ENCODE measurements at regions not wholly inside any gene's neighbourhood (a gene's known extent, or its start where the extent isn't known, plus 50 kb on each side); places are given as distances from the start of the nearest gene placed in this dataset.
"Not testable (repeated sequence)": the region's sequence is repeated elsewhere in the genome, so short reads cannot be mapped to it uniquely, and the experiment has no call there.

GRCh38 chr5:173496129-173496882 is 120.1 kb downstream of the BOD1 start:
- no peak for DNase-seq (ENCODE audit: low read depth in 2 of 2)

GRCh38 chr5:173495225-173495904 is 121.1 kb downstream of the BOD1 start:
- DNase-seq (ENCODE audit: low read depth in 2 of 2): peak in 1 of 2 donors; percentile 3

GRCh38 chr5:173494446-173494845 is 122.0 kb downstream of the BOD1 start:
- DNase-seq (ENCODE audit: low read depth in 2 of 2): no peak

- DNase-seq (ENCODE audit: low read depth in 2 of 2): no peak
Measured at GRCh38 chr5:173493846-173494245, 122.6 kb downstream of the BOD1 start.

- DNase-seq (ENCODE audit: low read depth in 2 of 2): no peak
Measured at GRCh38 chr5:173493040-173493439, 123.4 kb downstream of the BOD1 start.

GRCh38 chr5:173490681-173491080 is 125.8 kb downstream of the BOD1 start:
- DNase-seq (ENCODE audit: low read depth in 2 of 2): no peak

GRCh38 chr5:173488144-173488543 is 128.3 kb downstream of the BOD1 start:
- no peak for DNase-seq (ENCODE audit: low read depth in 2 of 2)

- DNase-seq (ENCODE audit: low read depth in 2 of 2): no peak
Measured at GRCh38 chr5:173487300-173487699, 129.2 kb downstream of the BOD1 start.

- DNase-seq (ENCODE audit: low read depth in 2 of 2): no peak
Measured at GRCh38 chr5:173486355-173487225, 129.9 kb downstream of the BOD1 start.

GRCh38 chr5:173484569-173484968 is 131.9 kb downstream of the BOD1 start:
- no peak for DNase-seq (ENCODE audit: low read depth in 2 of 2)

GRCh38 chr5:173483599-173483998 is 132.9 kb downstream of the BOD1 start:
- DNase-seq (ENCODE audit: low read depth in 2 of 2): not testable (repeated sequence)

- DNase-seq (ENCODE audit: low read depth in 2 of 2): no peak
Measured at GRCh38 chr5:173483160-173483559, 133.3 kb downstream of the BOD1 start.

- no peak for DNase-seq (ENCODE audit: low read depth in 2 of 2)
Measured at GRCh38 chr5:173481821-173482220, 134.6 kb downstream of the BOD1 start.

- DNase-seq (ENCODE audit: low read depth in 2 of 2): no peak
Measured at GRCh38 chr5:173480896-173481295, 135.6 kb downstream of the BOD1 start.

GRCh38 chr5:173479711-173480110 is 136.7 kb downstream of the BOD1 start:
- no peak for DNase-seq (ENCODE audit: low read depth in 2 of 2)

GRCh38 chr5:173477345-173478040 is 139.0 kb downstream of the BOD1 start:
- DNase-seq (ENCODE audit: low read depth in 2 of 2): peak in 1 of 2 donors; percentile 36

GRCh38 chr5:173475780-173476179 is 140.7 kb downstream of the BOD1 start:
- no peak for DNase-seq (ENCODE audit: low read depth in 2 of 2)

GRCh38 chr5:173474881-173475287 is 141.6 kb downstream of the BOD1 start:
- peak in 1 of 2 donors; percentile 42 for DNase-seq (ENCODE audit: low read depth in 2 of 2)

- no peak for DNase-seq (ENCODE audit: low read depth in 2 of 2)
Measured at GRCh38 chr5:173473288-173473687, 143.2 kb downstream of the BOD1 start.

GRCh38 chr5:173472784-173473278 is 143.6 kb downstream of the BOD1 start:
- no peak for DNase-seq (ENCODE audit: low read depth in 2 of 2)

- DNase-seq (ENCODE audit: low read depth in 2 of 2): peak; percentile 89 to 93
Measured at GRCh38 chr5:173472164-173472563, 143.9 kb upstream of the STC2 start.
